ENCODE measurements at regions not wholly inside any gene's neighbourhood (a gene's known extent, or its start where the extent isn't known, plus 50 kb on each side); places are given as distances from the start of the nearest gene placed in this dataset.

DNA sequence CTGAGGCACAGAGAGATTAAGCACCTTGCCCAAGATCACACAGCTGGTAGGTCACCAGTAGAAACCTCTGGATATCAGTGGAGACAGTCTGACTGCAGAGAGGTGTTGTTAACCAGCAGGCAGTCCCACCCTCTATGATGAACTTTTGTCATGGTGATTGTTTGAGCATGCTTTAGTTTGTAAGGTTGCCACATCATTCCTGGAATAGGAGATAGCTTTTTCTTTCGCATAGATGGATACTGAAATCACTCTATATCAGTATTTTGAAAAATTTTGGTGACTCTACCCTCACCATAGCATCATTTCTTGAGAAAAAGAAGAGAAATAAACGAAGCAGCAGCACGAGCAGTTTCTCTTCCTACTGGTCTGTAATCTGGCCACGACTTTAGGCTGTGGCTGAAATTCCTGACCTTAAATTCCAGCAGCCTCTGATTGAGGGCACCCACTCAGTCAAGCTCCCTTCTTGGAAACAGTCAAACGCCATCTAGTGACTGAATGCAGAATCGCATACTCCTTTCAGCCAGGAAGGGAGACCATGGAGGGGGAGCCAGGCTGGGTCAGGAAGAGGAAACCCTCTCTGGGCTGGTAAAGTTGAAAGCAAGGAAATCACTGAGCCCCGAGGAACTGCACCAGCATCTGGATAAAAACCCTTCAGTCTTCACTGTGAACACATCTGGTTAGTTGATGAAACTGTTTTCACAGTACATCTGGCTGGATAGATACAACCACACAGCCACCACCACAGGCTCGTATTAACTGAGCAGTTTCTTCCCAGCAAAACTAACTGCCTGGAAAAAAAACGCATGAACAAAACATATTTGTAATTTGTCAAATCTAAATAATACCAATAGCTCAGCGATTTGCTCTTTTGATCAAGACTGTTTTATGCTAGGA lies 108.5 kb upstream of the XYLT1 start:
- peak; percentile 71 for DNase-seq (ENCODE audit: low spot score)
- no peaks in the 10 kb centered on the region for H3K79me2 ChIP-seq (ENCODE audit: insufficient read depth, low read depth, low read length)
- no peaks in the 10 kb centered on the region for H3K9me3 ChIP-seq (ENCODE audit: low read length)
- POLR2A ChIA-PET: interaction anchor here (0.7 to 1.2 kb wide), 2 partner anchors 310 to 575 kb away, joined by 3 to 4 read pairs; no protein-coding TSS in a partner anchor
- H2AFZ ChIP-seq (ENCODE audit: low read length): peak overlapping the region; percentile 90
- no peaks in the 10 kb centered on the region for H3K9me2 ChIP-seq (ENCODE audit: insufficient read depth, low read length)
- intact Hi-C loops (cut with micrococcal nuclease; ENCODE audit: unreplicated experiment): loop anchor here (2.0 to 10.0 kb wide), 4 partner anchors 102 to 714 kb away; no protein-coding TSS in a partner anchor
- peaks cover 5% of the 10 kb centered on the region for H3K4me1 ChIP-seq (ENCODE audit: insufficient read depth, low read length, poor library complexity, severe bottlenecking)
- BruUV-seq (replicated peaks): no TSS peak
- CTCF ChIA-PET (ENCODE audit: unreplicated experiment): interaction anchor here (0.6 to 0.9 kb wide), 2 partner anchors 64 to 103 kb away, joined by 3 to 4 read pairs; no protein-coding TSS in a partner anchor
- H3K4me3 ChIP-seq (ENCODE audit: low read depth, low read length, poor library complexity, severe bottlenecking): no peak overlapping the region
- no peak for TF ChIP-seq EZH2phosphoT487 (IDR thresholded peaks at IDR 0.05; ENCODE audit: borderline replicate concordance, low read depth, low read length)
- TF ChIP-seq, protein P1, sequence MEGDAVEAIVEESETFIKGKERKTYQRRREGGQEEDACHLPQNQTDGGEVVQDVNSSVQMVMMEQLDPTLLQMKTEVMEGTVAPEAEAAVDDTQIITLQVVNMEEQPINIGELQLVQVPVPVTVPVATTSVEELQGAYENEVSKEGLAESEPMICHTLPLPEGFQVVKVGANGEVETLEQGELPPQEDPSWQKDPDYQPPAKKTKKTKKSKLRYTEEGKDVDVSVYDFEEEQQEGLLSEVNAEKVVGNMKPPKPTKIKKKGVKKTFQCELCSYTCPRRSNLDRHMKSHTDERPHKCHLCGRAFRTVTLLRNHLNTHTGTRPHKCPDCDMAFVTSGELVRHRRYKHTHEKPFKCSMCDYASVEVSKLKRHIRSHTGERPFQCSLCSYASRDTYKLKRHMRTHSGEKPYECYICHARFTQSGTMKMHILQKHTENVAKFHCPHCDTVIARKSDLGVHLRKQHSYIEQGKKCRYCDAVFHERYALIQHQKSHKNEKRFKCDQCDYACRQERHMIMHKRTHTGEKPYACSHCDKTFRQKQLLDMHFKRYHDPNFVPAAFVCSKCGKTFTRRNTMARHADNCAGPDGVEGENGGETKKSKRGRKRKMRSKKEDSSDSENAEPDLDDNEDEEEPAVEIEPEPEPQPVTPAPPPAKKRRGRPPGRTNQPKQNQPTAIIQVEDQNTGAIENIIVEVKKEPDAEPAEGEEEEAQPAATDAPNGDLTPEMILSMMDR (conservative IDR thresholded peaks at IDR 0.05; ENCODE audit: low read length): peak; percentile 95
- H3K36me3 ChIP-seq (ENCODE audit: insufficient read depth, low read length): no peaks in the 10 kb centered on the region
- peak overlapping the region; percentile 44; the same call in 1 of the 2 replicates for H3K4me2 ChIP-seq (ENCODE audit: low read length)
- H4K20me1 ChIP-seq (ENCODE audit: insufficient read depth, low read length): no peaks in the 10 kb centered on the region
- no peak overlapping the region for H3K27ac ChIP-seq (ENCODE audit: low read depth, low read length, poor library complexity, severe bottlenecking)

DNA sequence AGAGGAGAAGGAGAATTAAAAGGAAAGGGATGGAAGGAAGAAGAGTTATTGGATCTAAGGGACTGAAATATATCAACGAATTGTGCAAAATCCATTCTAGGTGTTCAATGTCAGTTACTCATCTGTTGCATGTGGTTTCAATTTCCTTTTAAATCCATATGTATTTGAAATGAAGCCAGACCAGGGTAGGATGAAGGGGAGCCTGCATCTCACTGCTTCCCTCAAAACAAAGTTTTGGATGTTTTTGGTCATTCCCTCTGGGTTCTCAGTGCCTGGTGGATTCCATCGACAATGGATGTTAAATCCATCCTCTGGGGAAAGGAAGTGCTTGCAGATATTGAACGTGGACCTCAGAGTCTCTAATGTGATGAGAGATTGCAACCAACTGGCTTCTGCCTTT lies 103.5 kb upstream of the XYLT1 start:
- H3K4me2 ChIP-seq (ENCODE audit: low read length): no peak overlapping the region
- no peak overlapping the region for H3K27ac ChIP-seq (ENCODE audit: low read depth, low read length, poor library complexity, severe bottlenecking)
- H2AFZ ChIP-seq (ENCODE audit: low read length): no peak overlapping the region
- intact Hi-C loops (cut with micrococcal nuclease; ENCODE audit: unreplicated experiment): loop anchor here (10.0 kb wide), 2 partner anchors 359 to 709 kb away; no protein-coding TSS in a partner anchor
- ChIA-PET POLR2A (interaction anchor here (1.3 kb wide), 1 partner anchor 9 kb away, joined by 3 read pairs; no protein-coding TSS in a partner anchor), CTCF (ENCODE audit: unreplicated experiment) (no interaction called here)
- H3K36me3 ChIP-seq (ENCODE audit: insufficient read depth, low read length): no peaks in the 10 kb centered on the region
- DNase-seq (ENCODE audit: low spot score): no peak
- TF ChIP-seq EZH2phosphoT487 (IDR thresholded peaks at IDR 0.05; ENCODE audit: borderline replicate concordance, low read depth, low read length): no peak
- TF ChIP-seq, protein P1 (conservative IDR thresholded peaks at IDR 0.05; ENCODE audit: low read length): no peak
- no peak overlapping the region for H3K4me3 ChIP-seq (ENCODE audit: low read depth, low read length, poor library complexity, severe bottlenecking)
- H4K20me1 ChIP-seq (ENCODE audit: insufficient read depth, low read length): no peaks in the 10 kb centered on the region
- no peaks in the 10 kb centered on the region for H3K9me3 ChIP-seq (ENCODE audit: low read length)
- no peaks in the 10 kb centered on the region for H3K4me1 ChIP-seq (ENCODE audit: insufficient read depth, low read length, poor library complexity, severe bottlenecking)
- BruUV-seq (replicated peaks): no TSS peak
- no peaks in the 10 kb centered on the region for H3K79me2 ChIP-seq (ENCODE audit: insufficient read depth, low read depth, low read length)
- no peaks in the 10 kb centered on the region for H3K9me2 ChIP-seq (ENCODE audit: insufficient read depth, low read length)

- ChIA-PET POLR2A (no interaction called here), CTCF (ENCODE audit: unreplicated experiment) (no interaction called here)
- DNase-seq (ENCODE audit: low spot score): no peak
- Histone ChIP-seq H3K4me1 (ENCODE audit: insufficient read depth, low read length, poor library complexity, severe bottlenecking) (no peaks in the 10 kb centered on the region), H3K27ac (ENCODE audit: low read depth, low read length, poor library complexity, severe bottlenecking) (no peak overlapping the region), H3K36me3 (ENCODE audit: insufficient read depth, low read length) (no peaks in the 10 kb centered on the region), H3K79me2 (ENCODE audit: insufficient read depth, low read depth, low read length) (no peaks in the 10 kb centered on the region), H3K4me2 (ENCODE audit: low read length) (no peak overlapping the region), H3K9me3 (ENCODE audit: low read length) (no peaks in the 10 kb centered on the region), H3K4me3 (ENCODE audit: low read depth, low read length, poor library complexity, severe bottlenecking) (no peak overlapping the region), H3K9me2 (ENCODE audit: insufficient read depth, low read length) (no peaks in the 10 kb centered on the region), H4K20me1 (ENCODE audit: insufficient read depth, low read length) (no peaks in the 10 kb centered on the region), H2AFZ (ENCODE audit: low read length) (no peak overlapping the region)
- BruUV-seq (replicated peaks): no TSS peak
- TF ChIP-seq, protein P1 (conservative IDR thresholded peaks at IDR 0.05; ENCODE audit: low read length): no peak
- TF ChIP-seq EZH2phosphoT487 (IDR thresholded peaks at IDR 0.05; ENCODE audit: borderline replicate concordance, low read depth, low read length): no peak
- intact Hi-C loops (cut with micrococcal nuclease; ENCODE audit: unreplicated experiment): loop anchor here (10.0 kb wide), 2 partner anchors 357 to 707 kb away; no protein-coding TSS in a partner anchor
Observed at GRCh38 chr16:17572145-17572544, 101.4 kb upstream of the XYLT1 start.
